ENCODE measurements at regions not wholly inside any gene's neighbourhood (a gene's known extent, or its start where the extent isn't known, plus 50 kb on each side); places are given as distances from the start of the nearest gene placed in this dataset.

- Histone ChIP-seq H3K36me3 (ENCODE audit: insufficient read depth, low read length) (no peaks in the 10 kb centered on the region), H3K9me3 (ENCODE audit: low read length) (no peaks in the 10 kb centered on the region), H3K79me2 (ENCODE audit: insufficient read depth, low read length) (no peaks in the 10 kb centered on the region), H3K4me3 (ENCODE audit: low read depth, low read length, poor library complexity, severe bottlenecking) (no peak overlapping the region), H3K27ac (ENCODE audit: low read depth, low read length, poor library complexity, severe bottlenecking) (no peak overlapping the region), H3F3A (ENCODE audit: insufficient read depth, low read length) (no peaks in the 10 kb centered on the region), H4K20me1 (ENCODE audit: insufficient read depth, low read length) (no peaks in the 10 kb centered on the region), H3K4me1 (ENCODE audit: insufficient read depth, low read length, severe bottlenecking) (no peaks in the 10 kb centered on the region), H3K4me2 (ENCODE audit: low read length) (no peak overlapping the region), H3K9me2 (ENCODE audit: low read depth, low read length) (no peaks in the 10 kb centered on the region), H3K27me3 (ENCODE audit: insufficient read depth, low read length) (no peaks in the 10 kb centered on the region), H3K9ac (ENCODE audit: low read length) (no peak overlapping the region), H2AFZ (ENCODE audit: low read length) (no peak overlapping the region)
- TF ChIP-seq CTCF (IDR thresholded peaks at IDR 0.05; ENCODE audit: low read length) (no peak), EZH2 (IDR thresholded peaks at IDR 0.05; ENCODE audit: borderline replicate concordance, low read length) (no peak)
Measured at GRCh38 chr15:46901001-46901400, 816.3 kb upstream of the SEMA6D start.

GRCh38 chr15:46917721-46918252, 799.5 kb upstream of the SEMA6D start:
- H3K36me3 ChIP-seq (ENCODE audit: insufficient read depth, low read length): no peaks in the 10 kb centered on the region
- H2AFZ ChIP-seq (ENCODE audit: low read length): no peak overlapping the region
- no peaks in the 10 kb centered on the region for H3K4me1 ChIP-seq (ENCODE audit: insufficient read depth, low read length, severe bottlenecking)
- H3K9me2 ChIP-seq (ENCODE audit: low read depth, low read length): no peaks in the 10 kb centered on the region
- TF ChIP-seq EZH2 (IDR thresholded peaks at IDR 0.05; ENCODE audit: borderline replicate concordance, low read length) (no peak), CTCF (IDR thresholded peaks at IDR 0.05; ENCODE audit: low read length) (no peak)
- H3K79me2 ChIP-seq (ENCODE audit: insufficient read depth, low read length): no peaks in the 10 kb centered on the region
- H3K27ac ChIP-seq (ENCODE audit: low read depth, low read length, poor library complexity, severe bottlenecking): no peak overlapping the region
- H4K20me1 ChIP-seq (ENCODE audit: insufficient read depth, low read length): no peaks in the 10 kb centered on the region
- H3K4me2 ChIP-seq (ENCODE audit: low read length): no peak overlapping the region
- no peaks in the 10 kb centered on the region for H3K27me3 ChIP-seq (ENCODE audit: insufficient read depth, low read length)
- no peaks in the 10 kb centered on the region for H3K9me3 ChIP-seq (ENCODE audit: low read length)
- H3F3A ChIP-seq (ENCODE audit: insufficient read depth, low read length): no peaks in the 10 kb centered on the region
- H3K9ac ChIP-seq (ENCODE audit: low read length): no peak overlapping the region
- no peak overlapping the region for H3K4me3 ChIP-seq (ENCODE audit: low read depth, low read length, poor library complexity, severe bottlenecking)

GRCh38 chr15:46918462-46919140, 798.7 kb upstream of the SEMA6D start:
- Histone ChIP-seq H3F3A (ENCODE audit: insufficient read depth, low read length) (no peaks in the 10 kb centered on the region), H3K36me3 (ENCODE audit: insufficient read depth, low read length) (no peaks in the 10 kb centered on the region), H3K9me3 (ENCODE audit: low read length) (no peaks in the 10 kb centered on the region), H3K27me3 (ENCODE audit: insufficient read depth, low read length) (no peaks in the 10 kb centered on the region), H2AFZ (ENCODE audit: low read length) (no peak overlapping the region), H3K9me2 (ENCODE audit: low read depth, low read length) (no peaks in the 10 kb centered on the region), H4K20me1 (ENCODE audit: insufficient read depth, low read length) (no peaks in the 10 kb centered on the region), H3K4me1 (ENCODE audit: insufficient read depth, low read length, severe bottlenecking) (no peaks in the 10 kb centered on the region), H3K9ac (ENCODE audit: low read length) (no peak overlapping the region), H3K4me2 (ENCODE audit: low read length) (no peak overlapping the region), H3K4me3 (ENCODE audit: low read depth, low read length, poor library complexity, severe bottlenecking) (no peak overlapping the region), H3K27ac (ENCODE audit: low read depth, low read length, poor library complexity, severe bottlenecking) (no peak overlapping the region), H3K79me2 (ENCODE audit: insufficient read depth, low read length) (no peaks in the 10 kb centered on the region)
- no peak for TF ChIP-seq EZH2 (IDR thresholded peaks at IDR 0.05; ENCODE audit: borderline replicate concordance, low read length)
- no peak for TF ChIP-seq CTCF (IDR thresholded peaks at IDR 0.05; ENCODE audit: low read length)
